Coronary artery (tissue), 2 donors: ENCODE measurements at regions not wholly inside any gene's neighbourhood (a gene's known extent, or its start where the extent isn't known, plus 50 kb on each side); places are given as distances from the start of the nearest gene placed in this dataset.

ENCODE experiments used
- DNase-seq: peaks from one replicate; pipeline ENCODE4 v3.0.0-alpha.2; 2017; ENCODE audit warnings: low spot score
- H3K27ac ChIP-seq, 2 donors: fragments of 200-600 bp; sonication (generic); one replicate each; pipeline ENCODE4 v1.5.1; 2016 to 2019
- H3K4me3 ChIP-seq: fragments of 200-600 bp; sonication (generic); 2 replicates; pipeline ENCODE4 v1.5.1; 2016; ENCODE audit warnings: mild to moderate bottlenecking, moderate library complexity
- TF ChIP-seq, protein P1 (sequence below): fragments of 200-600 bp; sonication (generic); IDR thresholded peaks from one replicate; pipeline ENCODE4 v1.5.1; 2019; ENCODE audit warnings: antibody characterized with exemption

DNA sequence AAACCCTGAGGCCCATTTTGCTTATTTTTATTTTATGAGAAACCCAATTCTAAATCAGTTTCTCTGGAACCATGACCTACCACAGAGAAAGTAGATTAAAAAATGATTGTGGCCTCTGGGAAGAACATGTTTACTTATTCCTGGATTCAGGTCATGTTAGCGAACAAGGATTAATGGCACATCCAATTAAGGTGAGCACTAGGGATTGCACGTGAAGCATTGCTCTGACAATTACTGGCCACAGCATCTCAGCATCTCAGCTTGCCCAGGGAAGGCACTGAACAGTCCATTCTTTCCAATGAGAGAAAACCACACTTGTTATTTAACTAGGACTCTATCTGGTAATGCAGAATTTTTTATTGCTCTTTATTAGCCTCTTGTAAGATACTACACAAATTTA is 119.8 kb downstream of the ZNF330 start:
- Histone ChIP-seq H3K4me3 (no peak overlapping the region), H3K27ac (no peak overlapping the region)
- TF ChIP-seq, protein P1, sequence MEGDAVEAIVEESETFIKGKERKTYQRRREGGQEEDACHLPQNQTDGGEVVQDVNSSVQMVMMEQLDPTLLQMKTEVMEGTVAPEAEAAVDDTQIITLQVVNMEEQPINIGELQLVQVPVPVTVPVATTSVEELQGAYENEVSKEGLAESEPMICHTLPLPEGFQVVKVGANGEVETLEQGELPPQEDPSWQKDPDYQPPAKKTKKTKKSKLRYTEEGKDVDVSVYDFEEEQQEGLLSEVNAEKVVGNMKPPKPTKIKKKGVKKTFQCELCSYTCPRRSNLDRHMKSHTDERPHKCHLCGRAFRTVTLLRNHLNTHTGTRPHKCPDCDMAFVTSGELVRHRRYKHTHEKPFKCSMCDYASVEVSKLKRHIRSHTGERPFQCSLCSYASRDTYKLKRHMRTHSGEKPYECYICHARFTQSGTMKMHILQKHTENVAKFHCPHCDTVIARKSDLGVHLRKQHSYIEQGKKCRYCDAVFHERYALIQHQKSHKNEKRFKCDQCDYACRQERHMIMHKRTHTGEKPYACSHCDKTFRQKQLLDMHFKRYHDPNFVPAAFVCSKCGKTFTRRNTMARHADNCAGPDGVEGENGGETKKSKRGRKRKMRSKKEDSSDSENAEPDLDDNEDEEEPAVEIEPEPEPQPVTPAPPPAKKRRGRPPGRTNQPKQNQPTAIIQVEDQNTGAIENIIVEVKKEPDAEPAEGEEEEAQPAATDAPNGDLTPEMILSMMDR: no peak
- DNase-seq: no peak

DNA sequence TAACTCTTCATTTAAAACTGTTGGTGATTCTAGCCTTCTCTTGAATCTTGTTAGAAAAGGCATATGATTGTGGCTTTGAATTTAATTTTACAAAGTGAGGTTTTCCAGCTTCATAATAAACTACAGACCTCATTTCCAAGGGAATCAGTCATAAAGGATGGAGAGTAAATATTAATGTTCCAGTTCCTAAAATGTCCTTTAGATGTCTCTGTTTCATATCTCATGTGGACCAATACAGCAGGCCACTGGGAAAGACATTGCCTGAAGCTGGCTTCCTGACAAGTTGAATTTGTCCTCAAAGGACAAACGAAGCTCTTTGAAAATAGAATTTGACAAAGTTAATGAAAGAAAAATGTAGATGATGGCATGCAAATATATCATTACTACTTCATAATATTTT is 125.4 kb downstream of the ZNF330 start:
- no peak for DNase-seq
- TF ChIP-seq, protein P1: peak; percentile 51
- Histone ChIP-seq H3K27ac (no peak overlapping the region), H3K4me3 (no peak overlapping the region)

DNA sequence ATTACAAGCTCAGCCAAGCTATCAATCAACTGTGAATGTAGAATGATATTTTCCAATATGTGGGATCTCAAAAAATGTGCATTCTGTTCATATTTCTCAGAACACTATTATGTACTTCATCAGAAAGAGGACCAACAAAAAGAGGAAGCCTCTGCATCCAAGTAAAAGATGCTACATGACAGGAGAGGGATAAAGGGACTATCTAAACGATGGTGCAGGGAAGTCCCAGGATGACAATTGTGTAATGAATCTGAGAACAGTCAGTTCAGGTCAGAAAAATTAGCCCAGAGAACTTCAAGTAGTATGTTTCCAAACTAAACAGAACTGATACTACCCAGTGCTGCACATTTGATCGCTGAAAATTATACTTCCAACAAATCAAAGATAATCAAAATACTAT is 127.0 kb downstream of the ZNF330 start:
- Histone ChIP-seq H3K4me3 (no peak overlapping the region), H3K27ac (no peak overlapping the region)
- TF ChIP-seq, protein P1: no peak
- no peak for DNase-seq

DNA sequence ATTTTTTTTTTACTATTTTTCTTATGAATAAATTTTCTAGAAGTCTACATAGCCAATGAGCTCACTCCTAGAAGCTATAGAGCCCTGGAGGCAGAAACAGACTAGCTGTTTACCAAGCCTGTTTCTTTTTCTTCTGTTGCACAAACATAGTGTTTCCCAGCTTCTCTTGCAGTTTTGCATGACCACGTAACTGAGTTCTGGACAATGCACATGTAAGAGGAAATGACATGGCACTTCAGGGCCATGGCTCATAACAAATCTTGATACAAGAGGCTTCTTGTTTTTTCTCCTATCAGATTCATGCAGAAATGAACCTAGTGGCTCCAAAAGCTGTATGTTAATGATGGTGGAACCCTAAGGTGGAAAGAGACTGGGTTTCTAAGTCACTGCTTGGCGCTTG is 127.4 kb downstream of the ZNF330 start:
- no peak for DNase-seq
- Histone ChIP-seq H3K4me3 (no peak overlapping the region), H3K27ac (peak overlapping the region in 1 of 2 donors; percentile 36)
- TF ChIP-seq, protein P1: no peak

DNA sequence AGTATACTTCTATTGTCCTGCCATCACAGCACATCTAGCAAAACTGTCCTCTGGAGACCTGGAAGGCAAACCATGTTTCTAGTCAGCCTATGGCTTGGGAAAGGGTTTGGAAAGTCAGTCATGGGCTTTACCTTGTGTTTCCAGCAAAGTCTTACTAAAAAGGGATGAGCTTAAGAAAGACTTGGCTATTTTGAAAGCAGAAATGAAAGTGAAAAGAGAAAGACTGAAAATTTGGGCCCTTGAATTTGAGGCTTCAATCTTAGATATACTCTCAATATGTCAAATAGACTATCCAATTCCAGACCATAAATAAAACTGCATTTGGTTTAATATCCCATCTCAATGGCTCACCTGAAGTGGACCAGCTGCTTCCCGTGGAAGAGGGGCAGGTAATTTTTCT is 127.9 kb downstream of the ZNF330 start:
- peak overlapping the region in 1 of 2 donors; percentile 36 for H3K27ac ChIP-seq
- no peak for DNase-seq
- H3K4me3 ChIP-seq: no peak overlapping the region
- TF ChIP-seq, protein P1: no peak

DNA sequence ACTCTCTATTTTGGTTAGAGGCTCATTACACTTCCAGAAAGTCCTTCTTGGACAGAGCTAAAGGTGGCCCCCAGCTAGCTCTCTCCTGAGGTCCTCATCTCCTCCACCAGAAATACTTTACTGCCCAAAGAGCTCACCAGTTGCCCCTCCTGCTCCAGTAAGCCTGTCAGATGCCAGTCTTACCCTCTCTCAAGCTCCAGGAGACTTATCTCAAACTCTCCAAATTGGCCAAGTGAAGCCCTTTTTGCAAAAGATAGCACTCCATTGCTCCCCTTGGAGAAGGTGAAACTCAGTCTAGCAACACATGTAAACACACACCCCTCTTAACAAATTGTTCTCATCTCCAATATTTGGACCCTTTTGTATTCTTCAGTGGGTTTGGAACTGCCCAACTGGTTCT is 128.5 kb downstream of the ZNF330 start:
- DNase-seq: no peak
- no peak overlapping the region for H3K27ac ChIP-seq
- TF ChIP-seq, protein P1: no peak
- H3K4me3 ChIP-seq: no peak overlapping the region

DNA sequence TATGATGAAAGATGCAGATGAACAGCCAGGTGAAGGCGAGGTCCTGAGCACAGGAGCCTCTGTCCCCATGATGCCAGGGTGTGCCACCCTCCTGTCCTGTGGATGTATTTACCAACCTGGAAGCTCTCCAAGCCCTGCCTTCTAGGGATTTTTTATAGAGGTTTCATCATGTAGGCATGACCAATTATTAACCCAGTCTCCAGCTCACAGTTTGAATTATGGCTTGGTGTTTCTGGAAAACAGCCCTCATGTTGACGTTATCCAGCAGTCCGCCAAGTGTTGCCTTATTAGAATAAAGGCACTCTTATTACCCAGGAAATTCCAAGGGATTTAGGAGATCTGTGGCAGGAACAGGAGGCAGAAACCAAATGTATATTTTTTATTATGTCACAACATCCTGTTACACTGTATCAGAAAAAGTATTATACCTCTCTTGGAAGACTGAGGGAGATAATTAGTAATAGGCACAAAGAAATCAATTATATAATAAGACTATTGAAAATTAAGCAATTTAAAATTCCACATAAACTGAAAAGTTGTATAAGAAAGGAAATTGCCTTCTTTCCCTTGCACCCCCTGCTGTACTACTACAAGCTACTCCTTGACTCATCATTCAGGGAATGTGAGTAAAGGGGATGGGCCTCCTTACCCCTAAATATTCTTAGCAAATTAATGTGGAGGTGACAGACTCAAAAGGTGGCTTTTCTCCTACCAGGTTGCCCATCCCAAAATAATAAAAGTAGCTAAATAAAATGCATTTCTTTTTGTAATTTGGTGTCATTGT is 129.6 kb downstream of the ZNF330 start:
- DNase-seq: no peak
- no peak overlapping the region for H3K27ac ChIP-seq
- TF ChIP-seq, protein P1: no peak
- no peak overlapping the region for H3K4me3 ChIP-seq
